C4-2B (cell line): ENCODE measurements at regions not wholly inside any gene's neighbourhood (a gene's known extent, or its start where the extent isn't known, plus 50 kb on each side); places are given as distances from the start of the nearest gene placed in this dataset.

Experiments used
- ZFX ChIP-seq: fragments of 450-650 bp; IDR thresholded peaks from 2 replicates; pipeline ENCODE4 v1.6.1; 2017
- TF ChIP-seq, protein P1 (sequence below): fragments of 450-650 bp; conservative IDR thresholded peaks from 2 replicates; pipeline ENCODE4 v1.5.1; 2017; ENCODE audit warnings: mild to moderate bottlenecking

DNA sequence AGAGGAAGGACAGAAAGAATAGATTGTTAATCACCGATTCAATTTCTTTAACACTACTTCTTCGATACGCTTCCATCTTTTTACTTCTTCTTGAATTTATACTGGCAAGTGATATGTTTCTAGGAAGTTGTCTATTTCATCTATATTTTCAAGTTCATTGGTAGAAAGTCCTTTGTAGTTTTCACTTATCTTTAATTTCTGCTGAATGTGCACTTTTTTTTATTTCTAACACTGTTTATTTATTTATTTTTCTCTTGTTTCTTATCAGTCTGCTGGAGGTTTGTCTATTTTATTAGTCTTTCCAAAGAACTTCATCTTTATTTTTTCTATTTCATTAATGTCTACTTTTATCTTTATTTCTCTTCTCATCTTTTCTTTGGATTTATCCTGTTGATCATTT is 63.6 kb downstream of the SIX1 start:
- TF ChIP-seq, protein P1, sequence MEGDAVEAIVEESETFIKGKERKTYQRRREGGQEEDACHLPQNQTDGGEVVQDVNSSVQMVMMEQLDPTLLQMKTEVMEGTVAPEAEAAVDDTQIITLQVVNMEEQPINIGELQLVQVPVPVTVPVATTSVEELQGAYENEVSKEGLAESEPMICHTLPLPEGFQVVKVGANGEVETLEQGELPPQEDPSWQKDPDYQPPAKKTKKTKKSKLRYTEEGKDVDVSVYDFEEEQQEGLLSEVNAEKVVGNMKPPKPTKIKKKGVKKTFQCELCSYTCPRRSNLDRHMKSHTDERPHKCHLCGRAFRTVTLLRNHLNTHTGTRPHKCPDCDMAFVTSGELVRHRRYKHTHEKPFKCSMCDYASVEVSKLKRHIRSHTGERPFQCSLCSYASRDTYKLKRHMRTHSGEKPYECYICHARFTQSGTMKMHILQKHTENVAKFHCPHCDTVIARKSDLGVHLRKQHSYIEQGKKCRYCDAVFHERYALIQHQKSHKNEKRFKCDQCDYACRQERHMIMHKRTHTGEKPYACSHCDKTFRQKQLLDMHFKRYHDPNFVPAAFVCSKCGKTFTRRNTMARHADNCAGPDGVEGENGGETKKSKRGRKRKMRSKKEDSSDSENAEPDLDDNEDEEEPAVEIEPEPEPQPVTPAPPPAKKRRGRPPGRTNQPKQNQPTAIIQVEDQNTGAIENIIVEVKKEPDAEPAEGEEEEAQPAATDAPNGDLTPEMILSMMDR = no peak
- TF ChIP-seq ZFX = no peak
